ENCODE measurements at regions not wholly inside any gene's neighbourhood (a gene's known extent, or its start where the extent isn't known, plus 50 kb on each side); places are given as distances from the start of the nearest gene placed in this dataset.

GRCh38 chr6:14393910-14394309 lies 276.3 kb downstream of the CD83 start:
- no peak for TF ChIP-seq EZH2 (IDR thresholded peaks at IDR 0.05; ENCODE audit: insufficient read depth, low read length)
- TF ChIP-seq CTCF (IDR thresholded peaks at IDR 0.05; ENCODE audit: insufficient read depth, low read depth, low read length), result no peak
